Osteocyte (in vitro differentiated cells): ENCODE measurements at regions not wholly inside any gene's neighbourhood (a gene's known extent, or its start where the extent isn't known, plus 50 kb on each side); places are given as distances from the start of the nearest gene placed in this dataset.

Source experiments
- DNase-seq: peaks from one replicate; pipeline ENCODE4 v3.0.0; 2021; ENCODE audit warnings: mixed read lengths; ENCODE audit not compliant: unreplicated experiment; ENCODE audit errors: extremely low spot score
- H3K27ac Mint-ChIP-seq: one replicate; pipeline ENCODE4 v1.8.0; 2021; ENCODE audit warnings: mild to moderate bottlenecking, mixed read lengths; ENCODE audit not compliant: unreplicated experiment
- H3K27me3 Mint-ChIP-seq: one replicate; pipeline ENCODE4 v1.8.0; 2021; ENCODE audit warnings: mixed read lengths; ENCODE audit not compliant: unreplicated experiment
- H3K36me3 Mint-ChIP-seq: one replicate; pipeline ENCODE4 v1.8.0; 2021; ENCODE audit warnings: mixed read lengths; ENCODE audit not compliant: unreplicated experiment
- H3K4me1 Mint-ChIP-seq: one replicate; pipeline ENCODE4 v1.8.0; 2021; ENCODE audit warnings: mixed read lengths; ENCODE audit not compliant: unreplicated experiment
- H3K4me3 Mint-ChIP-seq: one replicate; pipeline ENCODE4 v1.8.0; 2021; ENCODE audit warnings: mild to moderate bottlenecking, moderate library complexity, mixed read lengths; ENCODE audit not compliant: unreplicated experiment
- H3K9me3 Mint-ChIP-seq: one replicate; pipeline ENCODE4 v1.8.0; 2021; ENCODE audit warnings: mixed read lengths; ENCODE audit not compliant: unreplicated experiment
- CTCF ChIP-seq: fragments of 200-600 bp; sonication (generic); IDR thresholded peaks from 2 replicates; pipeline ENCODE4 v1.5.0; 2021; ENCODE audit warnings: antibody characterized with exemption, mild to moderate bottlenecking, moderate library complexity

- DNase-seq = no peak
- no peaks in the 10 kb centered on the region for H3K36me3 Mint-ChIP-seq
- H3K27me3 Mint-ChIP-seq = no peaks in the 10 kb centered on the region
- TF ChIP-seq CTCF = no peak
- no peak overlapping the region for H3K27ac Mint-ChIP-seq
- peaks cover 39% of the 10 kb centered on the region for H3K9me3 Mint-ChIP-seq
- no peak overlapping the region for H3K4me3 Mint-ChIP-seq
- no peaks in the 10 kb centered on the region for H3K4me1 Mint-ChIP-seq
These were observed 500.4 kb upstream of the HS3ST1 start for GRCh38 chr4:11929080-11929479.

GRCh38 chr4:11919316-11919715 lies 490.6 kb upstream of the HS3ST1 start:
- no peaks in the 10 kb centered on the region for H3K27me3 Mint-ChIP-seq
- no peak overlapping the region for H3K4me3 Mint-ChIP-seq

GRCh38 chr4:11914406-11914805 lies 485.7 kb upstream of the HS3ST1 start:
- Mint-ChIP-seq H3K9me3 (peaks cover 23% of the 10 kb centered on the region), H3K27me3 (no peaks in the 10 kb centered on the region), H3K27ac (no peak overlapping the region), H3K4me3 (no peak overlapping the region), H3K4me1 (no peaks in the 10 kb centered on the region), H3K36me3 (no peaks in the 10 kb centered on the region)
- DNase-seq = no peak
- no peak for TF ChIP-seq CTCF

More at GRCh38 chr4:11919316-11919715, 490.6 kb upstream of the HS3ST1 start:
- no peaks in the 10 kb centered on the region for H3K36me3 Mint-ChIP-seq
- no peaks in the 10 kb centered on the region for H3K4me1 Mint-ChIP-seq
- TF ChIP-seq CTCF = no peak
- peaks cover 33% of the 10 kb centered on the region for H3K9me3 Mint-ChIP-seq
- no peak for DNase-seq
- H3K27ac Mint-ChIP-seq = no peak overlapping the region

- no peak for DNase-seq
- H3K4me3 Mint-ChIP-seq = no peak overlapping the region
- no peaks in the 10 kb centered on the region for H3K4me1 Mint-ChIP-seq
- TF ChIP-seq CTCF = no peak
- no peak overlapping the region for H3K27ac Mint-ChIP-seq
- H3K27me3 Mint-ChIP-seq = no peaks in the 10 kb centered on the region
- peaks cover 26% of the 10 kb centered on the region for H3K9me3 Mint-ChIP-seq
- no peaks in the 10 kb centered on the region for H3K36me3 Mint-ChIP-seq
These were observed 484.2 kb upstream of the HS3ST1 start for GRCh38 chr4:11912886-11913285.

- H3K4me3 Mint-ChIP-seq = no peak overlapping the region
- no peaks in the 10 kb centered on the region for H3K4me1 Mint-ChIP-seq
- peaks cover 17% of the 10 kb centered on the region for H3K9me3 Mint-ChIP-seq
- H3K27ac Mint-ChIP-seq = no peak overlapping the region
- no peaks in the 10 kb centered on the region for H3K27me3 Mint-ChIP-seq
- H3K36me3 Mint-ChIP-seq = no peaks in the 10 kb centered on the region
- DNase-seq = no peak
- no peak for TF ChIP-seq CTCF
These were observed 482.1 kb upstream of the HS3ST1 start for GRCh38 chr4:11910812-11911211.
